HCT116 (cell line): ENCODE measurements at regions not wholly inside any gene's neighbourhood (a gene's known extent, or its start where the extent isn't known, plus 50 kb on each side); places are given as distances from the start of the nearest gene placed in this dataset.

Source experiments
- ATAC-seq: fragments of 200-7000 bp; cut with Tn5 transposase; 2 replicates; pipeline ENCODE4 v1.9.1; 2020; ENCODE audit warnings: mild to moderate bottlenecking, moderate library complexity
- BruUV-seq: library from RNA; stranded (reverse); fragments of 400-500 nt; replicated peaks from 2 replicates; lab custom pipeline; 2021; lab: Mats Ljungman, UMichigan
- CTCF ChIA-PET: fragments of 300-600 bp; sonication (Branson Sonifier 250); formaldehyde crosslinking; loops from one replicate; lab custom pipeline; 2021; ENCODE audit warnings: antibody characterized with exemption; lab: Charles Lee
- POLR2A ChIA-PET: fragments of 300-600, 350-600 bp; sonication (Branson Sonifier 250); formaldehyde crosslinking; loops from one replicate; lab custom pipeline; 2021; ENCODE audit warnings: antibody characterized with exemption; lab: Charles Lee
- RAD21 ChIA-PET, 2 experiments: fragments of 300-600 bp; sonication (Branson Sonifier 250); formaldehyde crosslinking; loops; one replicate each; lab custom pipeline; 2023; ENCODE audit warnings: low total read pairs in 2 of 2; ENCODE audit not compliant: uncharacterized antibody in 2 of 2, unreplicated experiment in 2 of 2, low non-redundant PET in 1 of 2; lab: Charles Lee
- DNase-seq: peaks from one replicate; pipeline ENCODE4 v3.0.0-alpha.2; 2010; ENCODE audit warnings: low read depth, low spot score
- H2AFZ ChIP-seq: fragments of 200-600 bp; shearing (Covaris generic), sonication (generic); 2 replicates; pipeline ENCODE4 v1.6.1; 2017; ENCODE audit warnings: low read depth, mixed run types, mixed read lengths, antibody characterized with exemption, low read length; ENCODE audit not compliant: poor library complexity, severe bottlenecking
- H3K27ac ChIP-seq: 2 replicates; pipeline ENCODE4 v1.5.1; 2012; ENCODE audit warnings: low read depth, low read length
- H3K27me3 ChIP-seq: fragments of 200-600 bp; sonication (generic); 2 replicates; pipeline ENCODE4 v1.6.1; 2016; ENCODE audit warnings: mixed run types, low read length, mixed read lengths; ENCODE audit not compliant: insufficient read depth
- H3K36me3 ChIP-seq, 2 experiments: fragments of 200-500 bp in 1 of 2; fragments of 200-600 bp in 1 of 2; sonication (Bioruptor generic) in 1 of 2; sonication (generic) in 1 of 2; 2 replicates each; pipeline versions ENCODE4 v1.5.1 to v1.6.1; 2014 to 2016; ENCODE audit warnings: low read length in 2 of 2, inconsistent platforms in 1 of 2, mixed read lengths in 1 of 2, mixed run types in 1 of 2; ENCODE audit not compliant: insufficient read depth in 2 of 2, control insufficient read depth in 1 of 2
- H3K4me1 ChIP-seq, 2 experiments: fragments of 200-600 bp in 1 of 2; sonication (generic) in 1 of 2; 2 replicates each; pipeline versions ENCODE4 v1.5.1 to v1.6.1; 2012 to 2017; ENCODE audit warnings: low read length in 2 of 2, inconsistent platforms in 1 of 2, mild to moderate bottlenecking in 1 of 2, mixed read lengths in 1 of 2, mixed run types in 1 of 2, moderate library complexity in 1 of 2; ENCODE audit not compliant: insufficient read depth in 2 of 2, control insufficient read depth in 1 of 2
- H3K4me2 ChIP-seq: fragments of 200-600 bp; sonication (generic); 2 replicates; pipeline ENCODE4 v1.6.1; 2017; ENCODE audit warnings: mixed run types, low read length, mixed read lengths
- H3K4me3 ChIP-seq, 2 experiments: fragments of 200-600 bp in 1 of 2; sonication (generic) in 1 of 2; replicated peaks in 1 of 2; 2 replicates each; pipeline ENCODE4 v1.5.1; 2011 to 2016; ENCODE audit warnings: low read length in 2 of 2, control low read depth in 1 of 2, low read depth in 1 of 2, mild to moderate bottlenecking in 1 of 2, mixed read lengths in 1 of 2, mixed run types in 1 of 2
- H3K79me2 ChIP-seq: fragments of 200-600 bp; sonication (generic); 2 replicates; pipeline ENCODE4 v1.6.1; 2017; ENCODE audit warnings: mild to moderate bottlenecking, mixed run types, low read length, moderate library complexity, mixed read lengths; ENCODE audit not compliant: insufficient read depth
- H3K9ac ChIP-seq: fragments of 200-600 bp; sonication (generic); 2 replicates; pipeline ENCODE4 v1.6.1; 2016; ENCODE audit warnings: low read length, mixed read lengths
- H3K9me2 ChIP-seq: fragments of 200-600 bp; sonication (generic), shearing (Covaris generic); 2 replicates; pipeline ENCODE4 v1.6.1; 2017; ENCODE audit warnings: mixed run types, mild to moderate bottlenecking, moderate library complexity; ENCODE audit not compliant: insufficient read depth
- H3K9me3 ChIP-seq, 2 experiments: fragments of 200-500 bp in 1 of 2; fragments of 200-600 bp in 1 of 2; sonication (Bioruptor generic) in 1 of 2; sonication (generic) in 1 of 2; 2 replicates each; pipeline ENCODE4 v1.6.1; 2014 to 2017; ENCODE audit warnings: low read length in 2 of 2, mixed read lengths in 2 of 2, inconsistent platforms in 1 of 2, low read depth in 1 of 2, mild to moderate bottlenecking in 1 of 2, mixed run types in 1 of 2, moderate library complexity in 1 of 2; ENCODE audit not compliant: control insufficient read depth in 1 of 2, insufficient read depth in 1 of 2
- H4K20me1 ChIP-seq: fragments of 200-600 bp; sonication (generic), shearing (Covaris generic); 2 replicates; pipeline ENCODE4 v1.6.1; 2017; ENCODE audit warnings: mixed run types, mild to moderate bottlenecking, moderate library complexity; ENCODE audit not compliant: insufficient read depth
- ATF3 ChIP-seq: IDR thresholded peaks from 2 replicates; pipeline ENCODE4 v1.6.1; 2012
- EGR1 ChIP-seq: IDR thresholded peaks from 2 replicates; pipeline ENCODE4 v1.6.1; 2012; ENCODE audit warnings: low read depth
- EZH2phosphoT487 ChIP-seq: fragments of 200-600 bp; IDR thresholded peaks from 2 replicates; pipeline ENCODE4 v1.6.1; 2018; ENCODE audit warnings: antibody characterized with exemption, borderline replicate concordance
- JUND ChIP-seq: IDR thresholded peaks from 2 replicates; pipeline ENCODE4 v1.6.1; 2012
- RAD21 ChIP-seq: IDR thresholded peaks from 2 replicates; pipeline ENCODE4 v1.6.1; 2012; ENCODE audit warnings: low read depth, mild to moderate bottlenecking
- ZFX ChIP-seq: fragments of 450-650 bp; IDR thresholded peaks from 2 replicates; pipeline ENCODE4 v1.6.1; 2017
- intact Hi-C: fragments of 100-400 bp; cut with micrococcal nuclease; formaldehyde crosslinking; loops from 2 replicates; pipeline ENCODE4 v1.10.0; 2022
- TF ChIP-seq, protein P1 (sequence below): IDR thresholded peaks from 2 replicates; pipeline ENCODE4 v1.6.1; 2012; ENCODE audit warnings: low read depth
- TF ChIP-seq, protein P2 (sequence below), 3 experiments: fragments of 200-600 bp in 1 of 3; sonication (generic) in 1 of 3; IDR thresholded peaks in 2 of 3; conservative IDR thresholded peaks in 1 of 3; 2 replicates each; pipeline ENCODE4 v1.5.1; 2012 to 2017; ENCODE audit warnings: low read depth in 2 of 3, low read length in 2 of 3, antibody characterized with exemption in 1 of 3, borderline replicate concordance in 1 of 3, control low read depth in 1 of 3, mild to moderate bottlenecking in 1 of 3, mixed read lengths in 1 of 3, mixed run types in 1 of 3, moderate library complexity in 1 of 3; ENCODE audit not compliant: insufficient read depth in 1 of 3
- TF ChIP-seq, protein P3 (sequence below): IDR thresholded peaks from 2 replicates; pipeline ENCODE4 v1.6.1; 2011; ENCODE audit warnings: mild to moderate bottlenecking, low read length, moderate library complexity; ENCODE audit not compliant: insufficient replicate concordance; ENCODE audit errors: extremely low read depth

DNA sequence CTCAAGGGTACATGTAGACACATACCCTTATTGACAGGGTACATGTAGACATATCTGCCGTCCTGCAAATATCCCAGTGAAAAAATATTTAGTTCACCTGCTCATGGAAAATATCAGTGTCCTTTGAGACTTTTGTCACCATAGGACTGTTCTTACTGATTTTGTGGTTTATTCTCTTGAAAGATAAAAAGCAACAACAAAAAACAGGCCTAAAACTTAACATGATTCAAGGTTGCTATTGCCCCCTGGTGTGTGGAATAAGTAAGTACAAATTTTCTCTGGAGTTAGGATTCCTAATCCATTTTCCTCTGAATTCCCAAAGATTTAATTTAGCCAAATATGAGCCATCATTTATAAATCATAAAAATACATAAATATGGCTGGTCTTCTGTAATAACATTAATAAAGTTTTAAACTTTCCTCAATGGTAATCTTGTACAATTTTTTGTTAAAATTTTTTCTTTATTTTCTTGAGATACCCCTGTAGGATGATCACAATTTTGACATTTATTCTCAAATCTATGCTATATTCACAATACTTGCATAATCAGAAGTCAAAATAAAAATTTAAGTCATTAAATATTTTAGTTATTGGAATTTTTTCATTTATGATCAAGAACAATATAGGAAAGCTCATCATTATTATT is 741.4 kb upstream of the POT1 start:
- Histone ChIP-seq H3K9me3 (no peaks in the 10 kb centered on the region), H3K36me3 (no peaks in the 10 kb centered on the region), H3K27ac (no peak overlapping the region), H3K9ac (no peak overlapping the region), H3K27me3 (no peaks in the 10 kb centered on the region), H3K9me2 (no peaks in the 10 kb centered on the region), H3K4me2 (no peak overlapping the region), H3K79me2 (no peaks in the 10 kb centered on the region), H2AFZ (no peak overlapping the region), H3K4me1 (no peaks in the 10 kb centered on the region), H4K20me1 (no peaks in the 10 kb centered on the region), H3K4me3 (no peak overlapping the region)
- no TSS peak for BruUV-seq
- DNase-seq (peak; percentile 22), ATAC-seq (no peak; the same call in 1 of the 2 replicates)
- intact Hi-C loops: loop anchor here (1.0 kb wide), 1 partner anchor 611 kb away; no protein-coding TSS in a partner anchor
- ChIA-PET CTCF (interaction anchor here (1.0 to 1.6 kb wide), 2 partner anchors 12 to 611 kb away, joined by 3 to 8 read pairs; no protein-coding TSS in a partner anchor), POLR2A (no interaction called here), RAD21 (no interaction called here)
- TF ChIP-seq RAD21: peak; percentile 73
- no peak for TF ChIP-seq EZH2phosphoT487
- TF ChIP-seq ZFX: no peak
- TF ChIP-seq, protein P1, sequence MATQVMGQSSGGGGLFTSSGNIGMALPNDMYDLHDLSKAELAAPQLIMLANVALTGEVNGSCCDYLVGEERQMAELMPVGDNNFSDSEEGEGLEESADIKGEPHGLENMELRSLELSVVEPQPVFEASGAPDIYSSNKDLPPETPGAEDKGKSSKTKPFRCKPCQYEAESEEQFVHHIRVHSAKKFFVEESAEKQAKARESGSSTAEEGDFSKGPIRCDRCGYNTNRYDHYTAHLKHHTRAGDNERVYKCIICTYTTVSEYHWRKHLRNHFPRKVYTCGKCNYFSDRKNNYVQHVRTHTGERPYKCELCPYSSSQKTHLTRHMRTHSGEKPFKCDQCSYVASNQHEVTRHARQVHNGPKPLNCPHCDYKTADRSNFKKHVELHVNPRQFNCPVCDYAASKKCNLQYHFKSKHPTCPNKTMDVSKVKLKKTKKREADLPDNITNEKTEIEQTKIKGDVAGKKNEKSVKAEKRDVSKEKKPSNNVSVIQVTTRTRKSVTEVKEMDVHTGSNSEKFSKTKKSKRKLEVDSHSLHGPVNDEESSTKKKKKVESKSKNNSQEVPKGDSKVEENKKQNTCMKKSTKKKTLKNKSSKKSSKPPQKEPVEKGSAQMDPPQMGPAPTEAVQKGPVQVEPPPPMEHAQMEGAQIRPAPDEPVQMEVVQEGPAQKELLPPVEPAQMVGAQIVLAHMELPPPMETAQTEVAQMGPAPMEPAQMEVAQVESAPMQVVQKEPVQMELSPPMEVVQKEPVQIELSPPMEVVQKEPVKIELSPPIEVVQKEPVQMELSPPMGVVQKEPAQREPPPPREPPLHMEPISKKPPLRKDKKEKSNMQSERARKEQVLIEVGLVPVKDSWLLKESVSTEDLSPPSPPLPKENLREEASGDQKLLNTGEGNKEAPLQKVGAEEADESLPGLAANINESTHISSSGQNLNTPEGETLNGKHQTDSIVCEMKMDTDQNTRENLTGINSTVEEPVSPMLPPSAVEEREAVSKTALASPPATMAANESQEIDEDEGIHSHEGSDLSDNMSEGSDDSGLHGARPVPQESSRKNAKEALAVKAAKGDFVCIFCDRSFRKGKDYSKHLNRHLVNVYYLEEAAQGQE: no peak
- no peak for TF ChIP-seq ATF3
- TF ChIP-seq, protein P2, sequence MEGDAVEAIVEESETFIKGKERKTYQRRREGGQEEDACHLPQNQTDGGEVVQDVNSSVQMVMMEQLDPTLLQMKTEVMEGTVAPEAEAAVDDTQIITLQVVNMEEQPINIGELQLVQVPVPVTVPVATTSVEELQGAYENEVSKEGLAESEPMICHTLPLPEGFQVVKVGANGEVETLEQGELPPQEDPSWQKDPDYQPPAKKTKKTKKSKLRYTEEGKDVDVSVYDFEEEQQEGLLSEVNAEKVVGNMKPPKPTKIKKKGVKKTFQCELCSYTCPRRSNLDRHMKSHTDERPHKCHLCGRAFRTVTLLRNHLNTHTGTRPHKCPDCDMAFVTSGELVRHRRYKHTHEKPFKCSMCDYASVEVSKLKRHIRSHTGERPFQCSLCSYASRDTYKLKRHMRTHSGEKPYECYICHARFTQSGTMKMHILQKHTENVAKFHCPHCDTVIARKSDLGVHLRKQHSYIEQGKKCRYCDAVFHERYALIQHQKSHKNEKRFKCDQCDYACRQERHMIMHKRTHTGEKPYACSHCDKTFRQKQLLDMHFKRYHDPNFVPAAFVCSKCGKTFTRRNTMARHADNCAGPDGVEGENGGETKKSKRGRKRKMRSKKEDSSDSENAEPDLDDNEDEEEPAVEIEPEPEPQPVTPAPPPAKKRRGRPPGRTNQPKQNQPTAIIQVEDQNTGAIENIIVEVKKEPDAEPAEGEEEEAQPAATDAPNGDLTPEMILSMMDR (IDR thresholded peaks at IDR 0.05 in 2 of 3, conservative IDR thresholded peaks at IDR 0.05 in 1 of 3; ENCODE audit: borderline replicate concordance in 1 of 3, insufficient read depth in 1 of 3, low read depth in 2 of 3, low read length in 2 of 3): peak; percentile 50 to 72 (median 61); a peak in 5 of 6 replicates
- TF ChIP-seq JUND: no peak
- TF ChIP-seq, protein P3, sequence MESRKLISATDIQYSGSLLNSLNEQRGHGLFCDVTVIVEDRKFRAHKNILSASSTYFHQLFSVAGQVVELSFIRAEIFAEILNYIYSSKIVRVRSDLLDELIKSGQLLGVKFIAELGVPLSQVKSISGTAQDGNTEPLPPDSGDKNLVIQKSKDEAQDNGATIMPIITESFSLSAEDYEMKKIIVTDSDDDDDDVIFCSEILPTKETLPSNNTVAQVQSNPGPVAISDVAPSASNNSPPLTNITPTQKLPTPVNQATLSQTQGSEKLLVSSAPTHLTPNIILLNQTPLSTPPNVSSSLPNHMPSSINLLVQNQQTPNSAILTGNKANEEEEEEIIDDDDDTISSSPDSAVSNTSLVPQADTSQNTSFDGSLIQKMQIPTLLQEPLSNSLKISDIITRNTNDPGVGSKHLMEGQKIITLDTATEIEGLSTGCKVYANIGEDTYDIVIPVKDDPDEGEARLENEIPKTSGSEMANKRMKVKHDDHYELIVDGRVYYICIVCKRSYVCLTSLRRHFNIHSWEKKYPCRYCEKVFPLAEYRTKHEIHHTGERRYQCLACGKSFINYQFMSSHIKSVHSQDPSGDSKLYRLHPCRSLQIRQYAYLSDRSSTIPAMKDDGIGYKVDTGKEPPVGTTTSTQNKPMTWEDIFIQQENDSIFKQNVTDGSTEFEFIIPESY: no peak
- TF ChIP-seq EGR1: no peak
